GM21381 (cell line): ENCODE measurements at regions not wholly inside any gene's neighbourhood (a gene's known extent, or its start where the extent isn't known, plus 50 kb on each side); places are given as distances from the start of the nearest gene placed in this dataset.
"Not testable (repeated sequence)": the region's sequence is repeated elsewhere in the genome, so short reads cannot be mapped to it uniquely, and the experiment has no call there.

Experiments
- ATAC-seq: cut with Tn5 transposase; IDR thresholded peaks from one replicate; pipeline ENCODE4 v1.9.1; 2021; ENCODE audit warnings: mild to moderate bottlenecking, moderate library complexity; ENCODE audit not compliant: unreplicated experiment

GRCh38 chr1:119191325-119191724, 50.9 kb upstream of the WARS2 start:
- ATAC-seq, result no peak

- no peak for ATAC-seq
These were observed 63.9 kb upstream of the WARS2 start for GRCh38 chr1:119204197-119204960.

- no peak for ATAC-seq
These were observed 64.5 kb upstream of the WARS2 start for GRCh38 chr1:119204961-119205357.

GRCh38 chr1:119209061-119209460, 68.6 kb upstream of the WARS2 start:
- no peak for ATAC-seq

GRCh38 chr1:119209596-119210295, 69.3 kb upstream of the WARS2 start:
- no peak for ATAC-seq

- no peak for ATAC-seq
These were observed 69.8 kb upstream of the WARS2 start for GRCh38 chr1:119210296-119210649.

GRCh38 chr1:119213213-119213612, 72.8 kb upstream of the WARS2 start:
- ATAC-seq, result not testable (repeated sequence)

GRCh38 chr1:119214961-119215360, 74.5 kb upstream of the WARS2 start:
- ATAC-seq, result not testable (repeated sequence)

GRCh38 chr1:119217309-119217828, 76.9 kb upstream of the WARS2 start:
- no peak for ATAC-seq

GRCh38 chr1:119219711-119220110, 79.3 kb upstream of the WARS2 start:
- no peak for ATAC-seq

- ATAC-seq, result no peak
These were observed 80.5 kb upstream of the WARS2 start for GRCh38 chr1:119220991-119221390.

- peak; percentile 73 for ATAC-seq
These were observed 81.8 kb upstream of the WARS2 start for GRCh38 chr1:119222271-119222670.

GRCh38 chr1:119225265-119225664, 84.8 kb upstream of the WARS2 start:
- no peak for ATAC-seq

GRCh38 chr1:119225831-119226230, 85.4 kb upstream of the WARS2 start:
- no peak for ATAC-seq

GRCh38 chr1:119226321-119226720, 85.9 kb upstream of the WARS2 start:
- no peak for ATAC-seq

- ATAC-seq, result no peak
These were observed 86.5 kb upstream of the WARS2 start for GRCh38 chr1:119226913-119227312.

GRCh38 chr1:119227456-119227855, 87.0 kb upstream of the WARS2 start:
- no peak for ATAC-seq

- ATAC-seq, result no peak
These were observed 88.1 kb upstream of the WARS2 start for GRCh38 chr1:119228335-119229080.

GRCh38 chr1:119235120-119235519, 94.7 kb upstream of the WARS2 start:
- no peak for ATAC-seq

GRCh38 chr1:119245881-119246280, 105.4 kb upstream of the WARS2 start:
- ATAC-seq, result no peak

GRCh38 chr1:119249283-119249682, 108.8 kb upstream of the WARS2 start:
- ATAC-seq, result no peak

- no peak for ATAC-seq
These were observed 109.8 kb upstream of the WARS2 start for GRCh38 chr1:119250299-119250698.
